ENCODE measurements at regions not wholly inside any gene's neighbourhood (a gene's known extent, or its start where the extent isn't known, plus 50 kb on each side); places are given as distances from the start of the nearest gene placed in this dataset.

GRCh38 chr11:71120471-71120896 is 131.9 kb downstream of the SHANK2 start:
- DNase-seq = no peak

DNA sequence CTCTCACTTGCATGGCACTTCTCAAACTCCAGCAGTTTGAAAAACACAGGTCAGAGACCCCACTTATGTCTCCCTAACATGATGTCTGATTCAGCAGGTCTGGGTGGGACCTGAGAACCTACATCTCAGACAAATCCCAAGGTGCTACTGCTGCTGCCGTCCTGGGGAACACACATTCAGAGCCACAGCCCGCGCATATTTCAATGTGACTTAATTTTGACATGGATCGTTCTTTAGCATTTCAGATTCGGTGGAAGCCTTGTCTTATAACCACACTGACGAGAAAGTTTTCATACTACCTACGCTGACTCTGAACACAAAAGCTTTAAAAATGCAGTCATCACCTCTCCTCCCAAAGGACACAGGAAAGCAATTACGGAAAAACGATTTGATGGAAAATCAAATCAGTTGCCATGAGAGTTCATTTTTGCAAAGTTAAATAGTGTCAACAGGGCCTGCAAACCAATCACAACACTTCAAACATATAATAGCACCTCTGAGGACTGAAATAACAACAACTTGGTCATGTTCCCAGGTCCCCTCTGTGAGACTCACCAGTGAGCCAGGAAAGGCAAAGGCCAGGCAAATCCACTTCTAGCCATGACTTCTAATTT is 132.6 kb downstream of the SHANK2 start:
- no peak for DNase-seq

DNA sequence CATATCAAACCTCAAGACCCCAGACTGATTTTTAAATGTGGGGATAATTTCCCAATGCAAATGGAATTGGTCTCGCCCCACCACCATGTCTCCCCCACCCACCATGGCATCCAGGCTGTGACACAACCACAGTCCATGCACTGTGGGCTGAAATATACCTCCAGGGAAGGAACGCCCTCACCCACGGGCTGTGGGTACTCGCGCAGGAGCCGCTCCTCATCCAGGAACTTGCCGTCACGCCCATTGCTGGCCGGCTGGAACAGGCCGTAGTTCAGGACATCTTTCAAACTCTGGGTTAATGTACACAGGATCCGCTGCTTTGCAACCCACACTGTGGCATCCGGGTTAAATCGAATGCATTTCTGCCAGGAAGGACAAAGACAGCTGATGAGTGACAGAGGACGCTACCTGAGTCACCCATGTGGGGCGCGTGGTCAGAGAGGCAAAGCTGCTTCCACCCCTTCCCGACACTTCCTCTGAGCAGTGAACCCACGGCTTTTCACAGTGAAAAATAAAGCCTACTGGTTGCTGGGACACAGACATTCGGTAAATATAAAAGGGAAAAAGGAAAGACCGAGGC is 133.6 kb downstream of the SHANK2 start:
- no peak for DNase-seq

DNA sequence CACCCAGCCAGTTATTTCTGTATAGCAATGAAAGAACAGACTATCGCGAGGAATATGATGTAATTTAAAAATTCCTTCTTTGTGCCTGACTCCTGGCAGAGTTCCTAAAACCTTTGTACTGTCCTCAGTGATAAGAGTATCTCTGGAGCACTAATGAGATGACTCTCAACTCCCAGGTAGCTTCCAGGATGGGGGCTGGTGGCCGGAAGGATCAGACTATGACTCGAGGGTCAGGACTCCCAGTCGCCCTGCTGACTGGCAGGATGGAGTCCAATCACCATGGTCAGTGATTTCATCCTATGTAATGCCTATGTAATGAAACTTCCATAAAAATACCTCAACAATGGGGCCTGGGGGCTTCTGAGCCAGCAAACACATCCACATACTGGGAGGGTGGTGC is 135.1 kb downstream of the SHANK2 start:
- no peak for DNase-seq

DNA sequence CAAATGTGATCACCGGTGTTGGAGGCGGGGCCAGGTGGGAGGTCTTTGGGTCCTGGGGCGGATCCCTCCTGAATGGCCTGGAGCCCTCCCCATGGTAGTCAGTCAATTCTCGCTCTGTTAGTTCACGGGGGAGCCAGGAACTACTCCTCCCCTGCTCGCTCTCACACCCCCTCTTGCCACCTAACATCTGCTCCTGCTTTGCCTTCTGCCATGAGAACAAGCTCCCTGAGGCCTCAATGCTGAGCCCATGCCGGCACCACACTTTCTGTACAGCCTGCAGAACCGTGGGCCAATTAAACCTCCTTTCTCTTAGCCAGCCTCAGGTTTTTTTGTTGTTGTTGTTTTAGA is 135.7 kb downstream of the SHANK2 start:
- no peak for DNase-seq

- no peak for DNase-seq
Observed at GRCh38 chr11:71115770-71116692, 136.3 kb downstream of the SHANK2 start.

GRCh38 chr11:71114124-71114851 is 138.1 kb downstream of the SHANK2 start:
- no peak for DNase-seq

DNA sequence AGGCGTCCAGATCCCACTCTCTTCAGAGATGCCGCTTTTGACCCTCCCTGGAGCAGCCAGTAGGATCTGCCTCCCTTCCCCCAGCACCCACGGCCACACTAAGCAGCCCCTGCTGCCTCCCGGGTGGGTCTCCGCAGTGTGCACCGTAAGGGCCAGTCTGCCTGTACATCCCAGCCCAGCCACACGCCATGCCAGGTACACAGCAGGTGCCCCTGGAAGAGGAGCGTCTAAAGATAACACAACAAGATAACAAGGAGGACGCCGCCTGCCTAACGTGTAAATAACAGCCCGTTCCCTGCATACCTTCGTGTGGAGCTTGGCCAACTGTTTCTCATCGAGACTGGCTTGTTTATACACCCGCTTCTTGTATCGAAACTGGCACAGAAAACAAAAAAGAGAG is 139.4 kb downstream of the SHANK2 start:
- no peak for DNase-seq

GRCh38 chr11:71112454-71112853 is 139.9 kb downstream of the SHANK2 start:
- no peak for DNase-seq

DNA sequence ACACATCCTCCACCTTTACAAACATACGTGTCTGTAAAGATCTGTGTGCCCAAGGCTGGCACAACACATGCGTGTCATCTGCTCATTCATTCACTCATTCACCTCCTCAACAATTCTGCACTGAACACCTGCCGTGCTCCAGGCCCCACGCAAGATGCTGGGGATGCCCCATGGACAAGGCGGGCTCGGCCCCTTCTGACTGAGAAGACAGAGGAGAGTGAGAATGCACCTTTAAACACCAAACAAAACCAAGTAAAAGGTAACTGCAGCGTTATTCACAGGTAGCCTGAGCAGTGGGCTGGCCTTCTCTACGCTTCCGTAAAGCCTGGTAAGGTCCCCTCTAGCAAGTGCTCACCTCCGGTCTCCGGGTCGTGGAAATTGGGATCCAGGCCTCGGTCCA is 142.8 kb downstream of the SHANK2 start:
- no peak for DNase-seq

DNA sequence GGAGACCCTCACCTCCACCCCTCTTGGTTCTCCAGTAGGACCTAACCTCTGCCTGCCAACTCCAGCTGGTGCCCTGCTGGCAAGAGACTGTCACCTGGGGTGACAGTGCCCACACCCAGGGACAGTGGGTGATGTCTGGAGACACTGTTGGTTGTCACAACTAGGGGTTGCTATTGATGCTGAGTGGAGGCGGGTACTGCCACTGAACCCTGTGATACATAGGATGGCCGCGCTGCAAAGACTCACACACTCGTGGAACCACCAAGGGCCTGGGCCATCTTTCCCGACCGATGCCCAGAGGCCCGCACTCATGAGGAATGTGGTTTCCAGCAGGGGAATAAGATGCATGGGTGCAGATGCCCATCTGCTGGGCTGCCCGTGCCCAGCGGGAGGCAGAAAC is 143.2 kb downstream of the SHANK2 start:
- no peak for DNase-seq

DNA sequence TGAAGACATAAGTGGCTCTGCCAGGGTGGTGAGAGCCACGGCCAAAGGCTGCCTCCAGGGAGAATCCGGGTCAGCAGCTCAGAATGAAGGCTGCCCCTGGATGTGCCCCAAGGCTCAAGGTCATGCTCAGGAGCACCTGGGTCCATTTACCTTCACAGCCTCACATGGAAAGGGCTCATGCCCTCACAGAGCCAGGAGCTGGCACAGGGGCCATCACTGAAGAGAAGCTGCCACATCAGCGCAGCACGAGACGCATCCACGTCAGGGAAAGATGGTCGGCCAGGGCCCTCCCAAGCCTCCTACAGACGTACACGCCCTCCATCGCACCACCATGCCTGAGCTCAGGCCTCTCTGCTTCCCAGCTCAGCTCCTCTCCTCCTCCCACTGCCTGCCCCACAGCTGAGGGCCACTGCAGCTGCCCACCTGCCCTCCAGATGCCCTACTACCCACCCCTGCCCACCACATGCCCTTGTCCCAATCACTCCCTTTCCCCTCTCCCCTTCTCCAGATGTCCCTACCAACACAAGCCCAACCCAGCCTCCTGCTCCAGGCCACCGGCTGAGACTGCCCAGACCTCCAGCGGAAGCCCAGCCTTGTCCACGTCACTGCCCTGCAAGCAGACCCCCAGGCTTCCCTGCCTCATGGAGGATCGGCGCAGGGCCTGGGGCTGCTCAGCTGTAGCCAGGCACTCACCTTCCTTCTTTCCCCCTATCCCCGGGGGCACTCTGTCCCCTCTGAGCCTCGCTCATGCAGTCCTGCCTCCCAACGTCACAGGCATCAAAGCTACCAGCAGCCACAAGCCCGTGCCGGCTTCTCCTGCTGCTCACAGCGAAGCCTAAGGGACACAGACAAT is 144.1 kb downstream of the SHANK2 start:
- DNase-seq = no peak

GRCh38 chr11:71106671-71107070 is 145.7 kb downstream of the SHANK2 start:
- DNase-seq = no peak

GRCh38 chr11:71103266-71103665 is 149.1 kb downstream of the SHANK2 start:
- DNase-seq = no peak

- no peak for DNase-seq
Observed at GRCh38 chr11:71102251-71102995, 150.0 kb downstream of the SHANK2 start.

GRCh38 chr11:71101606-71102005 is 150.8 kb downstream of the SHANK2 start:
- DNase-seq = no peak

- DNase-seq = no peak
Observed at GRCh38 chr11:71101046-71101445, 151.3 kb downstream of the SHANK2 start.

- DNase-seq = no peak
Observed at GRCh38 chr11:71098776-71099175, 153.6 kb downstream of the SHANK2 start.

GRCh38 chr11:71097506-71098240 is 154.7 kb downstream of the SHANK2 start:
- DNase-seq = no peak

DNA sequence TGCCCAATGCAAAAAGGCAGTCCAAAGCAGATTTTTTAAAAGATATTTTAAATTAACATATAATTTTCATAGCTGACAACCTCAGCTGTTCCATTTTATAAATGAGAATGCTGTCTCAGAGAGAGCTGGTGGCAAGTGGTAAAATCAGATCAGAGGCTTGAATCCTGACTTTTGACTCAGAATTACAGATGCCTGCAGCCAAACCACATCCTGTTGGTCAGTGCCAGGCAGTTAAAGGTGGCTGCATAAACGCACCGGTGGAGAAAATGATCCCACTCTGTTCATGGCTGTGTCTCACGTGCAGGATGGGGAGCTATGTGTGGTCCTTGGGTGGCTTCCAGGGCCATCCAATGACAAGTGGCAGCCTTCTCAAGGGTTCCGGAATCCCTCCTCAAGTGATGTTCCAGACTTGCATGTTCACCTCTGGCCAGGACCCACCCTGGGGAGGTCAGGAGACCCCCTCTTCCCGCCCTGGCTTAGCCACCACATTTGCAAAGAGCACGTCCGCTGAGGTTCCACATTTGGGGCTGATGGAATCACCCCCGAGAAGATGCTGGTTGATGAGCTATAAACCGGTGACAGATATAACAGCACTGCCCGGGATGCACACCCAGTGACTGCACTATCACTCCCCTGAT is 155.5 kb downstream of the SHANK2 start:
- no peak for DNase-seq
